ENCODE measurements at regions not wholly inside any gene's neighbourhood (a gene's known extent, or its start where the extent isn't known, plus 50 kb on each side); places are given as distances from the start of the nearest gene placed in this dataset.
"Not testable (repeated sequence)": the region's sequence is repeated elsewhere in the genome, so short reads cannot be mapped to it uniquely, and the experiment has no call there.

GRCh38 chr4:137359691-137360315 is 172.5 kb downstream of the PCDH18 start:
- Histone ChIP-seq H3K27ac (no peak overlapping the region), H3K4me3 (no peak overlapping the region), H3K4me1 (no peaks in the 10 kb centered on the region), H3K36me3 (no peaks in the 10 kb centered on the region), H3K27me3 (no peaks in the 10 kb centered on the region), H3K9me3 (no peaks in the 10 kb centered on the region)
- intact Hi-C loops (cut with DNase I; ENCODE audit: low total_unique reads) (no loop called here), in situ Hi-C loops (cut with MboI; ENCODE audit: low sequenced_read_pairs in 4 of 4) (no loop called here)
- DNase-seq (no peak), ATAC-seq (no peak)
- TF ChIP-seq POLR2A (IDR thresholded peaks at IDR 0.05), result no peak
- TF ChIP-seq, protein P1, sequence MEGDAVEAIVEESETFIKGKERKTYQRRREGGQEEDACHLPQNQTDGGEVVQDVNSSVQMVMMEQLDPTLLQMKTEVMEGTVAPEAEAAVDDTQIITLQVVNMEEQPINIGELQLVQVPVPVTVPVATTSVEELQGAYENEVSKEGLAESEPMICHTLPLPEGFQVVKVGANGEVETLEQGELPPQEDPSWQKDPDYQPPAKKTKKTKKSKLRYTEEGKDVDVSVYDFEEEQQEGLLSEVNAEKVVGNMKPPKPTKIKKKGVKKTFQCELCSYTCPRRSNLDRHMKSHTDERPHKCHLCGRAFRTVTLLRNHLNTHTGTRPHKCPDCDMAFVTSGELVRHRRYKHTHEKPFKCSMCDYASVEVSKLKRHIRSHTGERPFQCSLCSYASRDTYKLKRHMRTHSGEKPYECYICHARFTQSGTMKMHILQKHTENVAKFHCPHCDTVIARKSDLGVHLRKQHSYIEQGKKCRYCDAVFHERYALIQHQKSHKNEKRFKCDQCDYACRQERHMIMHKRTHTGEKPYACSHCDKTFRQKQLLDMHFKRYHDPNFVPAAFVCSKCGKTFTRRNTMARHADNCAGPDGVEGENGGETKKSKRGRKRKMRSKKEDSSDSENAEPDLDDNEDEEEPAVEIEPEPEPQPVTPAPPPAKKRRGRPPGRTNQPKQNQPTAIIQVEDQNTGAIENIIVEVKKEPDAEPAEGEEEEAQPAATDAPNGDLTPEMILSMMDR (IDR thresholded peaks at IDR 0.05 in 4 of 5, conservative IDR thresholded peaks at IDR 0.05 in 1 of 5), result no peak

GRCh38 chr4:137354562-137354961 is 177.7 kb downstream of the PCDH18 start:
- H3K36me3 ChIP-seq; H3K4me1 ChIP-seq; H3K27ac ChIP-seq; H3K27me3 ChIP-seq; H3K4me3 ChIP-seq; H3K9me3 ChIP-seq; intact Hi-C loops (cut with DNase I; ENCODE audit: low total_unique reads); ATAC-seq; in situ Hi-C loops (cut with MboI; ENCODE audit: low sequenced_read_pairs in 4 of 4); DNase-seq: not testable (repeated sequence)

DNA sequence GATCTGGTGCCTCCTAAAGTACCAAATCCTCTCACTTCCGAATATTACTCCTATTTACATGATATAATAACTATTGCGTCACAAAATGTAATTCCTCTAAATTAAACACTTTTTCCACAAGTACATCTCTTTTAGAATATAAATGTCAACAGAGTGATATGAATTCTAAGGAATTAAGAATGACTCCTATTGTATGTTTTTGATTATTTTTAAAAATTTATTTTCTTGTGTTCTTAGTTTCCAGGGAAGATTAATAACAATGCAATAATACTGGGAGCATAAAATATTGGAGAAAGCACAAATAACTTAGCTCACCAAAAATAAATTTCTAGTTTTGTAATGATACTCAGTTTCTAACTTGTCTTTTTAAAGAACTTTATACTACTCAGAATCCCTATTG is 184.9 kb downstream of the PCDH18 start:
- Histone ChIP-seq H3K27ac (no peak overlapping the region), H3K9me3 (no peaks in the 10 kb centered on the region), H3K4me3 (no peak overlapping the region), H3K27me3 (no peaks in the 10 kb centered on the region), H3K4me1 (no peaks in the 10 kb centered on the region), H3K36me3 (no peaks in the 10 kb centered on the region)
- no peak for ATAC-seq
- in situ Hi-C loops (cut with MboI; ENCODE audit: low sequenced_read_pairs in 4 of 4) (no loop called here), intact Hi-C loops (cut with DNase I; ENCODE audit: low total_unique reads) (no loop called here)
- no peak for DNase-seq
- no peak for TF ChIP-seq POLR2A (IDR thresholded peaks at IDR 0.05)
- TF ChIP-seq, protein P1 (IDR thresholded peaks at IDR 0.05 in 4 of 5, conservative IDR thresholded peaks at IDR 0.05 in 1 of 5), result no peak

DNA sequence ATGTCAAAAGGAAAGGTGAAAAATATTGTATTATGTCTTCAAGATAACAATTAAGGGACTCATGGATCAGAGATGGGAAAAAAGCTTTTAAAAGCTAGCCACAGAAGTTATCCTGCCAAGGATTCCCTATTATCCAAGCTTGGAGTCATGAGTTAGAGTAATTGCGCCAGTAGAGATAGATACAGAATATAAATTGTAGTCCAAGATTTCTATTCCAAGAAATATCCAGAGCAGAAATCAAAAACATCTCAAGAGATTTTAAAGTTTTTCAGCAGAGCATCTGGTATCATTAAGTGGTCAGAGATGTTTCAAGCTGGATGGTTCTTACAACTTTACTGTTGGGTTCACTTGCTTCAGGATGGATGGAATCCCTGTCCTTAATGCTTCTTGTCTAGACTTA is 186.7 kb downstream of the PCDH18 start:
- H3K4me3 ChIP-seq, result no peak overlapping the region
- TF ChIP-seq, protein P1 (IDR thresholded peaks at IDR 0.05 in 4 of 5, conservative IDR thresholded peaks at IDR 0.05 in 1 of 5), result no peak
- no peak for TF ChIP-seq POLR2A (IDR thresholded peaks at IDR 0.05)
- in situ Hi-C loops (cut with MboI; ENCODE audit: low sequenced_read_pairs in 4 of 4), result no loop called here
- H3K27me3 ChIP-seq, result no peaks in the 10 kb centered on the region
- H3K36me3 ChIP-seq, result no peaks in the 10 kb centered on the region
- intact Hi-C loops (cut with DNase I; ENCODE audit: low total_unique reads), result no loop called here
- H3K27ac ChIP-seq, result no peak overlapping the region
- no peaks in the 10 kb centered on the region for H3K4me1 ChIP-seq
- no peak for ATAC-seq
- no peak for DNase-seq
- no peaks in the 10 kb centered on the region for H3K9me3 ChIP-seq

GRCh38 chr4:137343221-137343620 is 189.1 kb downstream of the PCDH18 start:
- Histone ChIP-seq H3K27ac (no peak overlapping the region), H3K4me1 (no peaks in the 10 kb centered on the region), H3K27me3 (no peaks in the 10 kb centered on the region), H3K4me3 (no peak overlapping the region), H3K9me3 (no peaks in the 10 kb centered on the region), H3K36me3 (no peaks in the 10 kb centered on the region)
- DNase-seq, result no peak
- no peak for ATAC-seq
- intact Hi-C loops (cut with DNase I; ENCODE audit: low total_unique reads), result no loop called here
- in situ Hi-C loops (cut with MboI; ENCODE audit: low sequenced_read_pairs in 4 of 4), result no loop called here
- no peak for TF ChIP-seq POLR2A (IDR thresholded peaks at IDR 0.05)
- TF ChIP-seq, protein P1 (IDR thresholded peaks at IDR 0.05 in 4 of 5, conservative IDR thresholded peaks at IDR 0.05 in 1 of 5), result no peak
